ENCODE measurements at regions not wholly inside any gene's neighbourhood (a gene's known extent, or its start where the extent isn't known, plus 50 kb on each side); places are given as distances from the start of the nearest gene placed in this dataset.
"Not testable (repeated sequence)": the region's sequence is repeated elsewhere in the genome, so short reads cannot be mapped to it uniquely, and the experiment has no call there.

GRCh38 chr15:67928666-67929065 lies 88.8 kb upstream of the RNU6-1 start:
- Histone ChIP-seq H3K27me3 (no peaks in the 10 kb centered on the region), H3K4me1 (peaks cover 0 to 23% (median 4%) of the 10 kb centered on the region in 4 donors), H3K9me3 (no peaks in the 10 kb centered on the region), H3K27ac (no peak overlapping the region), H3K4me3 (no peak overlapping the region), H3K36me3 (no peaks in the 10 kb centered on the region)
- DNase-seq (ENCODE audit: low spot score in 2 of 2) = no peak
- TF ChIP-seq EP300 (IDR thresholded peaks at IDR 0.05) (no peak), CTCF (IDR thresholded peaks at IDR 0.05) (no peak), POLR2A (IDR thresholded peaks at IDR 0.05) (no peak)
- 78 to 85% methylated on average over 6 of the region's 6 CpGs for WGBS, 2 donors

- peaks cover 0 to 9% (median 4%) of the 10 kb centered on the region in 4 donors for H3K4me1 ChIP-seq
- H3K27ac ChIP-seq = no peak overlapping the region
- no peak for DNase-seq (ENCODE audit: low spot score in 2 of 2)
- H3K36me3 ChIP-seq = no peaks in the 10 kb centered on the region
- no peak for TF ChIP-seq POLR2A (IDR thresholded peaks at IDR 0.05)
- no peak overlapping the region for H3K4me3 ChIP-seq
- H3K27me3 ChIP-seq = no peaks in the 10 kb centered on the region
- H3K9me3 ChIP-seq = no peaks in the 10 kb centered on the region
- 81 to 84% methylated on average over 2 of the region's 2 CpGs for WGBS, 2 donors
Measured at GRCh38 chr15:67930720-67931119, 90.9 kb upstream of the RNU6-1 start.

- no peak for DNase-seq (ENCODE audit: low spot score in 2 of 2)
- WGBS, 2 donors = 79 to 91% methylated on average over 3 of the region's 3 CpGs
- no peaks in the 10 kb centered on the region for H3K36me3 ChIP-seq
Measured at GRCh38 chr15:67931861-67932260, 92.0 kb upstream of the RNU6-1 start.

GRCh38 chr15:67934126-67934525 lies 94.3 kb upstream of the RNU6-1 start:
- not testable (repeated sequence) for H3K27me3 ChIP-seq; H3K4me1 ChIP-seq; DNase-seq (ENCODE audit: low spot score in 2 of 2); H3K4me3 ChIP-seq; H3K36me3 ChIP-seq; H3K27ac ChIP-seq; H3K9me3 ChIP-seq
- 81 to 91% methylated on average over 3 of the region's 3 CpGs for WGBS, 2 donors

More at GRCh38 chr15:67931861-67932260, 92.0 kb upstream of the RNU6-1 start:
- no peak overlapping the region for H3K4me3 ChIP-seq
- no peaks in the 10 kb centered on the region for H3K27me3 ChIP-seq
- TF ChIP-seq POLR2A (IDR thresholded peaks at IDR 0.05) = no peak
- no peak for TF ChIP-seq EP300 (IDR thresholded peaks at IDR 0.05)
- no peak overlapping the region for H3K27ac ChIP-seq
- peaks cover 0 to 9% (median 4%) of the 10 kb centered on the region in 4 donors for H3K4me1 ChIP-seq
- H3K9me3 ChIP-seq = no peaks in the 10 kb centered on the region

- Histone ChIP-seq H3K27me3 (no peaks in the 10 kb centered on the region), H3K9me3 (no peaks in the 10 kb centered on the region), H3K4me3 (no peak overlapping the region), H3K36me3 (no peaks in the 10 kb centered on the region), H3K4me1 (no peaks in the 10 kb centered on the region), H3K27ac (no peak overlapping the region)
- DNase-seq (ENCODE audit: low spot score in 2 of 2) = no peak
- TF ChIP-seq CTCF (IDR thresholded peaks at IDR 0.05) = no peak
- peak in 1 of 2 donors; percentile 17 for TF ChIP-seq EP300 (IDR thresholded peaks at IDR 0.05)
Measured at GRCh38 chr15:67935244-67935643, 95.4 kb upstream of the RNU6-1 start.

GRCh38 chr15:67936258-67936657 lies 96.4 kb upstream of the RNU6-1 start:
- Histone ChIP-seq H3K9me3 (no peaks in the 10 kb centered on the region), H3K4me3 (no peak overlapping the region), H3K27me3 (no peaks in the 10 kb centered on the region), H3K36me3 (no peaks in the 10 kb centered on the region), H3K27ac (no peak overlapping the region), H3K4me1 (no peaks in the 10 kb centered on the region)
- DNase-seq (ENCODE audit: low spot score in 2 of 2) = no peak
- 87 to 95% methylated on average over 5 of the region's 5 CpGs for WGBS, 2 donors
- TF ChIP-seq POLR2A (IDR thresholded peaks at IDR 0.05) (no peak), EP300 (IDR thresholded peaks at IDR 0.05) (no peak), CTCF (IDR thresholded peaks at IDR 0.05) (no peak)

- no peak overlapping the region for H3K4me3 ChIP-seq
- no peak for DNase-seq (ENCODE audit: low spot score in 2 of 2)
- H3K4me1 ChIP-seq = no peaks in the 10 kb centered on the region
- no peaks in the 10 kb centered on the region for H3K36me3 ChIP-seq
- H3K27me3 ChIP-seq = no peaks in the 10 kb centered on the region
- no peak overlapping the region for H3K27ac ChIP-seq
- WGBS, 2 donors = 83 to 94% methylated on average over 3 of the region's 3 CpGs
- TF ChIP-seq EP300 (IDR thresholded peaks at IDR 0.05) (no peak), POLR2A (IDR thresholded peaks at IDR 0.05) (no peak), CTCF (IDR thresholded peaks at IDR 0.05) (no peak)
- H3K9me3 ChIP-seq = no peaks in the 10 kb centered on the region
Measured at GRCh38 chr15:67937153-67937761, 97.4 kb upstream of the RNU6-1 start.

- not testable (repeated sequence) for DNase-seq (ENCODE audit: low spot score in 2 of 2); H3K27ac ChIP-seq; H3K4me3 ChIP-seq; H3K27me3 ChIP-seq; H3K36me3 ChIP-seq; H3K9me3 ChIP-seq; H3K4me1 ChIP-seq
- 95 to 100% methylated on average over 5 of the region's 5 CpGs for WGBS, 2 donors
Measured at GRCh38 chr15:67939179-67939578, 99.3 kb upstream of the RNU6-1 start.

- not testable (repeated sequence) for H3K4me3 ChIP-seq; H3K27me3 ChIP-seq; DNase-seq (ENCODE audit: low spot score in 2 of 2); H3K36me3 ChIP-seq; H3K27ac ChIP-seq; H3K9me3 ChIP-seq
- H3K4me1 ChIP-seq = peaks cover 0 to 12% (median 3%) of the 10 kb centered on the region in 4 donors
- 74 to 77% methylated on average over 5 of the region's 5 CpGs for WGBS, 2 donors
Measured at GRCh38 chr15:67939588-67940323, 99.9 kb upstream of the RNU6-1 start.
